ENCODE measurements at regions not wholly inside any gene's neighbourhood (a gene's known extent, or its start where the extent isn't known, plus 50 kb on each side); places are given as distances from the start of the nearest gene placed in this dataset.

- Histone ChIP-seq H3K27me3 (ENCODE audit: control insufficient read depth, insufficient read depth, low read length) (no peaks in the 10 kb centered on the region), H4K20me1 (ENCODE audit: control insufficient read depth, extremely low read depth, insufficient read depth, low read length) (no peaks in the 10 kb centered on the region), H3K9me3 (ENCODE audit: control insufficient read depth, insufficient read depth, low read depth, low read length) (no peaks in the 10 kb centered on the region), H3K4me2 (ENCODE audit: extremely low read depth, insufficient read depth, low read length) (no peak overlapping the region), H2AFZ (ENCODE audit: low read length) (no peak overlapping the region), H3K36me3 (ENCODE audit: control insufficient read depth, insufficient read depth, low read length) (no peaks in the 10 kb centered on the region), H3K27ac (ENCODE audit: insufficient read depth, low read length) (no peak overlapping the region), H3K4me1 (ENCODE audit: control insufficient read depth, extremely low read depth, insufficient read depth, low read length) (peaks cover 6% of the 10 kb centered on the region), H3K79me2 (ENCODE audit: control insufficient read depth, insufficient read depth, low read length) (no peaks in the 10 kb centered on the region), H3K4me3 (replicated peaks in 1 of 4; ENCODE audit: control extremely low read depth in 1 of 4, insufficient read depth in 1 of 4, low read depth in 3 of 4, low read length in 4 of 4) (no peak overlapping the region), H3K9ac (ENCODE audit: insufficient read depth, low read length) (no peak overlapping the region)
- no peak for DNase-seq (ENCODE audit: low read depth in 2 of 2)
- TF ChIP-seq EZH2 (IDR thresholded peaks at IDR 0.05; ENCODE audit: low read length, missing control alignments) (no peak), CTCF (conservative IDR thresholded peaks at IDR 0.05 in 1 of 2, IDR thresholded peaks at IDR 0.05 in 1 of 2; ENCODE audit: low read depth in 1 of 2, low read length in 2 of 2) (no peak)
Measured at GRCh38 chr5:124637011-124637410, 109.4 kb downstream of the ZNF608 start.

GRCh38 chr5:124634741-124635323 is 111.6 kb downstream of the ZNF608 start:
- peak overlapping the region; percentile 35 for H3K4me2 ChIP-seq (ENCODE audit: extremely low read depth, insufficient read depth, low read length)
- no peak overlapping the region for H3K9ac ChIP-seq (ENCODE audit: insufficient read depth, low read length)
- peak overlapping the region; percentile 45 for H3K27ac ChIP-seq (ENCODE audit: insufficient read depth, low read length)
- peaks cover 18% of the 10 kb centered on the region for H3K4me1 ChIP-seq (ENCODE audit: control insufficient read depth, extremely low read depth, insufficient read depth, low read length)
- H3K4me3 ChIP-seq (replicated peaks in 1 of 4; ENCODE audit: control extremely low read depth in 1 of 4, insufficient read depth in 1 of 4, low read depth in 3 of 4, low read length in 4 of 4) = no peak overlapping the region
- H2AFZ ChIP-seq (ENCODE audit: low read length) = no peak overlapping the region
- no peak for TF ChIP-seq EZH2 (IDR thresholded peaks at IDR 0.05; ENCODE audit: low read length, missing control alignments)
- no peak for TF ChIP-seq CTCF (conservative IDR thresholded peaks at IDR 0.05 in 1 of 2, IDR thresholded peaks at IDR 0.05 in 1 of 2; ENCODE audit: low read depth in 1 of 2, low read length in 2 of 2)
- no peaks in the 10 kb centered on the region for H3K79me2 ChIP-seq (ENCODE audit: control insufficient read depth, insufficient read depth, low read length)
- no peaks in the 10 kb centered on the region for H4K20me1 ChIP-seq (ENCODE audit: control insufficient read depth, extremely low read depth, insufficient read depth, low read length)
- no peaks in the 10 kb centered on the region for H3K9me3 ChIP-seq (ENCODE audit: control insufficient read depth, insufficient read depth, low read depth, low read length)
- no peaks in the 10 kb centered on the region for H3K27me3 ChIP-seq (ENCODE audit: control insufficient read depth, insufficient read depth, low read length)
- peak; percentile 70 to 79 for DNase-seq (ENCODE audit: low read depth in 2 of 2)
- no peaks in the 10 kb centered on the region for H3K36me3 ChIP-seq (ENCODE audit: control insufficient read depth, insufficient read depth, low read length)

GRCh38 chr5:124634228-124634739 is 112.2 kb downstream of the ZNF608 start:
- Histone ChIP-seq H3K4me2 (ENCODE audit: extremely low read depth, insufficient read depth, low read length) (peak overlapping the region; percentile 35), H2AFZ (ENCODE audit: low read length) (no peak overlapping the region), H3K4me3 (replicated peaks in 1 of 4; ENCODE audit: control extremely low read depth in 1 of 4, insufficient read depth in 1 of 4, low read depth in 3 of 4, low read length in 4 of 4) (no peak overlapping the region), H4K20me1 (ENCODE audit: control insufficient read depth, extremely low read depth, insufficient read depth, low read length) (no peaks in the 10 kb centered on the region), H3K4me1 (ENCODE audit: control insufficient read depth, extremely low read depth, insufficient read depth, low read length) (peaks cover 24% of the 10 kb centered on the region), H3K27me3 (ENCODE audit: control insufficient read depth, insufficient read depth, low read length) (no peaks in the 10 kb centered on the region), H3K9me3 (ENCODE audit: control insufficient read depth, insufficient read depth, low read depth, low read length) (no peaks in the 10 kb centered on the region), H3K79me2 (ENCODE audit: control insufficient read depth, insufficient read depth, low read length) (no peaks in the 10 kb centered on the region), H3K9ac (ENCODE audit: insufficient read depth, low read length) (no peak overlapping the region), H3K36me3 (ENCODE audit: control insufficient read depth, insufficient read depth, low read length) (no peaks in the 10 kb centered on the region), H3K27ac (ENCODE audit: insufficient read depth, low read length) (peak overlapping the region; percentile 45)
- TF ChIP-seq CTCF (conservative IDR thresholded peaks at IDR 0.05 in 1 of 2, IDR thresholded peaks at IDR 0.05 in 1 of 2; ENCODE audit: low read depth in 1 of 2, low read length in 2 of 2) (no peak), EZH2 (IDR thresholded peaks at IDR 0.05; ENCODE audit: low read length, missing control alignments) (no peak)
- peak; percentile 34 to 67 for DNase-seq (ENCODE audit: low read depth in 2 of 2)

Data from fibroblast of lung (primary cell).